Memory B cell (primary cell): ENCODE measurements at regions not wholly inside any gene's neighbourhood (a gene's known extent, or its start where the extent isn't known, plus 50 kb on each side); places are given as distances from the start of the nearest gene placed in this dataset.

Source experiments
- ATAC-seq: fragments of 150-1000 bp; cut with Tn5 transposase; 2 replicates; pipeline ENCODE4 v1.10.0; 2021; ENCODE audit warnings: low read depth, mild to moderate bottlenecking, moderate library complexity
- DNase-seq, 2 donors: peaks; one replicate each; pipeline ENCODE4 v3.0.0; 2022; ENCODE audit warnings: low spot score in 2 of 2
- H3K27ac Mint-ChIP-seq: one replicate; pipeline ENCODE4 v1.8.0; 2022; ENCODE audit warnings: mild to moderate bottlenecking, moderate library complexity, mixed read lengths
- H3K27me3 Mint-ChIP-seq: one replicate; pipeline ENCODE4 v1.8.0; 2022; ENCODE audit warnings: mixed read lengths
- H3K36me3 Mint-ChIP-seq: one replicate; pipeline ENCODE4 v1.8.0; 2022; ENCODE audit warnings: mild to moderate bottlenecking, mixed read lengths
- H3K4me1 Mint-ChIP-seq: one replicate; pipeline ENCODE4 v1.8.0; 2022; ENCODE audit warnings: mixed read lengths
- H3K4me3 Mint-ChIP-seq: one replicate; pipeline ENCODE4 v1.8.0; 2022; ENCODE audit warnings: mild to moderate bottlenecking, moderate library complexity, mixed read lengths
- H3K9me3 Mint-ChIP-seq: one replicate; pipeline ENCODE4 v1.8.0; 2022; ENCODE audit warnings: mixed read lengths

DNA sequence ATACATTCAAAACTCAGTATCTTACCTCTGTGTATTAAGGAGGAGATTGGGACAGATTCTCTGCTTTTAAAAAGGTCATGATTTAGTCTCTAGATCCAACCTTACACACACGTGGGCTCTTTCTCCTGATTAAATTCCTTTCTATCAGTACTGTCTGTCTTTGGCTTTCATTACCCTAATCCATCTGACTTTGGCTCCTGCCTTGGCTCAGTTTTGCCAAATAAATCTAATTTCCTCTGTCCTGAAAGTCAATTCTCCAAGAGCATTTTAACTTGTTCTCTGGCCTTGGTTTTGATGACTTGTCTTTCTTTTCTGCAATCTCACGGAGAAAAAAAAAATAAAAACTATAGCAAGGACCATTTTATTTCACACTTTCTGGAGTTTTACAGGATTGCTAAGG, 176.6 kb upstream of the PDGFD start:
- H3K9me3 Mint-ChIP-seq: no peaks in the 10 kb centered on the region
- H3K27ac Mint-ChIP-seq: no peak overlapping the region
- DNase-seq (no peak), ATAC-seq (no peak)
- H3K27me3 Mint-ChIP-seq: no peaks in the 10 kb centered on the region
- no peaks in the 10 kb centered on the region for H3K36me3 Mint-ChIP-seq
- peaks cover 3% of the 10 kb centered on the region for H3K4me1 Mint-ChIP-seq
- H3K4me3 Mint-ChIP-seq: no peak overlapping the region

DNA sequence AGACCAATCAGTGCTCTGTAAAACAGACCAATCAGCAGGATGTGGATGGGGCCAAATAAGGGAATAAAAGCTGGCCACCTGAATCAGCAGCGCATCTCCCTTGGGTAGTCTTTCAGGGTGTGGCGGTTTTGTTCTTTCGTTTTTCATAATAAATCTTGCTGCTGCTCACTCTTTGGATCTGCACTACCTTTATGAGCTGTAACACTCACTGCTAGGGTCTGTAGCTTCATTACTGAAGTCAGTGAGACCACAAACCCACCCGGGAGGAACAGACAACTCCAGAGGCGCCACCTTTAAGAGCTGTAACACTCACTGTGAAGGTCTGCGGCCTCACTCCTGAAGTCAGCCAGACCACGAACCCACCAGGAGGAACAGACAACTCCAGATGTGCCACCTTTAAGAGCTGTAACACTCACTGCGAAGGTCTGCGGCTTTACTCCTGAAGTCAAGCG, 175.5 kb upstream of the PDGFD start:
- Mint-ChIP-seq H3K9me3 (no peaks in the 10 kb centered on the region), H3K36me3 (no peaks in the 10 kb centered on the region), H3K27me3 (peaks cover 1% of the 10 kb centered on the region), H3K4me3 (peak overlapping the region; percentile 69), H3K4me1 (peaks cover 3% of the 10 kb centered on the region), H3K27ac (peak overlapping the region; percentile 56)
- DNase-seq (no peak), ATAC-seq (peak; percentile 69)

DNA sequence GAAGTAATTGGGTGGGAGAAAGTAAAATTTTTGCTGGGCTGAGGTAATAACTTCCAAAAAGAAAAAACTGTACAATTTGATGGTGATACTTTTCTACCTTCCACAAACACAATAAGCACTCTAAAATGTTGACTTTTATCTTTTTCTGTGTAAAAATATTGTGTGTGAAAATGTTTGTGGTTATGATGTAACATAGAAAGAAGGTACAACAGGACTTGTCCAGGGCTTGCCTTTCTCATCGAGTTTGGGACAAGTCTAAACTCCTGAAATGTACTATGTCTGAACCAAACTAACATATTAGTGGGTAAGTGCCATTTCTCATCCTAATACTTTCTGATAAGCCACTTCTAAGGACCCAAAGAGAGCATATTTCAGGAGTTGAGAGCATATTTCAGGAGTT, 174.2 kb upstream of the PDGFD start:
- Mint-ChIP-seq H3K4me1 (peaks cover 3% of the 10 kb centered on the region), H3K27me3 (peaks cover 1% of the 10 kb centered on the region)
- DNase-seq: no peak

DNA sequence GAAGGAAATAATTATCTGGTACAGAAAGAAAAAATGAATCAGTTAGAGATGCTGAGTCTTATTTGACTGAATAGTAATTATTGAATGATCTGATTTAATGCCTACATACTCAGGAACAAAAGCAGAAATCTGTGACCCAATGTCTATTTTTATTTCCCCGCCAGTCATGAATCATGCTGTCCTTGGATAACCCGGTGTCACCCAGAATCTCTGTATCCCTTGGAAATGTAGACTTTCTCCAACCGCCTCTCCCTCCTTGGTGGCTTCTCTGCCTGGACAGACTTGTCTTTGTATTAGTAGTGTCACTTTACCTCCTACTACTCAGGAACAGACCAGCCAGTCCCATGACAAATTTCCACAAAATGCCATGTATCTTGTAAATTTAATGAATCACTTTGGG, 173.3 kb upstream of the PDGFD start:
- ATAC-seq (no peak), DNase-seq (no peak)
- Mint-ChIP-seq H3K4me3 (no peak overlapping the region), H3K9me3 (no peaks in the 10 kb centered on the region), H3K36me3 (no peaks in the 10 kb centered on the region), H3K27ac (no peak overlapping the region), H3K27me3 (peaks cover 1% of the 10 kb centered on the region), H3K4me1 (peaks cover 3% of the 10 kb centered on the region)

More for the DNA sequence above, 174.2 kb upstream of the PDGFD start:
- ATAC-seq: no peak
- H3K27ac Mint-ChIP-seq: no peak overlapping the region
- H3K9me3 Mint-ChIP-seq: no peaks in the 10 kb centered on the region
- no peak overlapping the region for H3K4me3 Mint-ChIP-seq
- H3K36me3 Mint-ChIP-seq: no peaks in the 10 kb centered on the region

DNA sequence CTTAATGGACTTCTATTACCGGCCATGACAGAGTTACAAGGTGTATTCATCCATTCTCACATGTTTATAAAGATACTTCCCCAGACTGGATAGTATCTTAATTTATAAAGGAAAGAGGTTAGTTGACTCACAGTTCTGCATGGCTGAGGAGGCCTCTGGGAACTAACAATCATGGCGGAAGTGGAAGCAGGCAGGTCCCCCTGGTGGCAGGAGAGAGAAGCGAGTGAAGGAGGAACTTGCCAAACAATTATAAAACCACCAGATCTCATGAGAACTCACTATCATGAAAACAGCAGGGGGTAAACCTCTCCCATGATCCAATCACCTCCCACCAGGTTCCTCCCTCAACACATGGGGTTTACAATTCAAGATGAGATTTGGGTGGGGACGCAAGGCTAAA, 170.0 kb upstream of the PDGFD start:
- Mint-ChIP-seq H3K9me3 (no peaks in the 10 kb centered on the region), H3K27ac (no peak overlapping the region), H3K36me3 (no peaks in the 10 kb centered on the region), H3K4me3 (no peak overlapping the region), H3K27me3 (peaks cover 1% of the 10 kb centered on the region), H3K4me1 (no peaks in the 10 kb centered on the region)
- no peak for ATAC-seq
- DNase-seq: no peak

DNA sequence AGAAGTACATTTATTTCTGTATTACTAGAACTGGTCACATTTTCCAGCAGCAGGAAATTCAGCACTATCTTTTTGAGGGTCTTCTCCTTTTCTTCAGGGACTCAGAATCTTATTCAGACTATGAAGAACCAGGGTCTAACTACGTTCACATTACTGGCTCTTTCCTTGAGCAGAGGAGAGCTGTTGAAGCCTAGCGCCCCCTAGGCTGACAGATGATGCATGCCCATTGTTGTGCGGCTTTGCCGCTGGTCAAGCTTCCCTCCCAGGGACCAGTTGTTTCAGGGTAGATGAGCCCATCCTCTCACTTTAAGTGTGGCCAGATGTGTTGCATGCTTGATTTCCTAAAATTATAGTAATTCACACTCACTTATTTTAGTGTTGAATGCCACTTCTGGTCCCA, 168.2 kb upstream of the PDGFD start:
- no peak for DNase-seq
- no peaks in the 10 kb centered on the region for H3K36me3 Mint-ChIP-seq
- ATAC-seq: no peak
- no peaks in the 10 kb centered on the region for H3K9me3 Mint-ChIP-seq
- H3K27ac Mint-ChIP-seq: no peak overlapping the region
- no peak overlapping the region for H3K4me3 Mint-ChIP-seq
- H3K27me3 Mint-ChIP-seq: peaks cover 1% of the 10 kb centered on the region
- H3K4me1 Mint-ChIP-seq: no peaks in the 10 kb centered on the region

DNA sequence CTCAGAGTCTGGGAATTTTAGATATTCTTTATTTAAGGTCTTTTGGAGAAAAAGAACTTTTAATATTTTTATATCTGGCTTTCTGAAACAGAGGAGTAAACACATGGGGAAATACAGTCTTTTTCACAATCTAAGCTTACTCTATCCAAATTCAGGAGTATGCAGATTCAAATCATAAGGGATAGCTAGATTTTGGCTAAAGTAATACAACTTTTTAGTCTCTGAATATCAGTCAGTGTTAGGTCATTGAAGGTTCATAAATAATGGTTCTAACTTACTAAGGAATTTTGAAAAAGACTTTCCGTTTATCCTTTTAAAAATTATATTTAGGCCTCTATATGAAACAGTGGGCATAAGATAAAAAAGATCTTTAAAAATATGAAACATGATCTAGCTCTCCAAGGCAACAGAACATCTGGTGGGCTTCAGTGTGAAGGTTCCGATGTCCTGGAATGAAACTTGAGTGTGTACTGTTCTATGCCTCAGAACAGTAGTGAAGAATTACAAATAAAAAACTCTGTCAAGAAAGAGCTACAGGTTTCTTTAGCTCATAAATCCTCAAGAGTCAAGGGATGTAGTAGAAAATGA, 165.2 kb upstream of the PDGFD start:
- no peak overlapping the region for H3K27ac Mint-ChIP-seq
- H3K9me3 Mint-ChIP-seq: peaks cover 1% of the 10 kb centered on the region
- no peak for ATAC-seq
- H3K27me3 Mint-ChIP-seq: no peaks in the 10 kb centered on the region
- no peak for DNase-seq
- H3K4me1 Mint-ChIP-seq: no peaks in the 10 kb centered on the region
- no peaks in the 10 kb centered on the region for H3K36me3 Mint-ChIP-seq
- H3K4me3 Mint-ChIP-seq: no peak overlapping the region

DNA sequence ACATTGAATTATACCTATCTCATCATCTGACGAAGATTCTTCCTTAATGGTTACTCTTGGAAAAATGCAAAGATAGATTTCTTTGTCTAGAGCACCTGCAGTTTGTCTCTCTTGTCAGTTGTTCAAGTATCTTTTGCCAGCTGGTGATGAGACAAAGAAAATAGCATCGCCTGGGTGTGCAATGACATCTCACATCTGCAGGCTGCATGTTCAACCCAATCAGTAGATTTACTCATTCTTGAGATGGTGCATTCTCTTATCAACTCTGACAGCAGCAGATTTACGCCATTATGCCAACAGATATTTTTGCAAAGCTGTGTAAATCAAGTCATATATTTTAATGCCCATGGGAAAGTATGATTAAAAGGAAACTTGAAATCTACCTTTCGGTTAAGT, 164.6 kb upstream of the PDGFD start:
- H3K36me3 Mint-ChIP-seq: no peaks in the 10 kb centered on the region
- no peaks in the 10 kb centered on the region for H3K27me3 Mint-ChIP-seq
- no peaks in the 10 kb centered on the region for H3K4me1 Mint-ChIP-seq
- H3K9me3 Mint-ChIP-seq: peaks cover 1% of the 10 kb centered on the region
- no peak overlapping the region for H3K4me3 Mint-ChIP-seq
- DNase-seq (no peak), ATAC-seq (no peak)
- no peak overlapping the region for H3K27ac Mint-ChIP-seq

DNA sequence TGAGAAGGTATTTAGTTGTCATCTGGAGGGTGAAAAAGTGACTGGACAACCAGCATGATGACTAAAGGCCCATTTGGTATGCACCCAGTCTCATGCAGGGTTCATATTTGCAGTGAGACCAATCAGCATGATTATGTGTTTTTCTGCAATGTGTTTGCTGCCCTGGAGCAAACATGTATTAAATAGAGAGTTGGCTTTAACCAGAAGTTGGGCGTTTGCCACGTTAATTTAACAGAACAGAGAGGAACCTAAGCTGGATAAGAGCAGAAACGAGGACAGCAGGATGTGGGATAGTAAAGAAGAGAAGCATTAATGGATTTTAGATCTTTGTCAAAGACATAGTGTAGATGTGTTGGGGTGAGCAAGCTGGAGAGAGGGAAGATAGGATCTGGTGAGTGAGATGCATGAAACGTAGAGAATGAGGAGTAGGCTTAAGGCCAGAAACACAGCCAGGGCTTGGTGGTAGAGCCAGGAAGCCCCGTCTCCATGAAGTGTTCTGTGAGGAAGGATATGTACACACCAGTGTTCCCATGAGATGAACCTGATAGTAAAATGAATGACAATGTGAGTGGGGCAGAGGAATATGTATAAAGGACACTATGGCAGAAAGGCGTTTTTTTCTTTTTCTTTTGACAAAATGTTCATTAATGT, 164.0 kb upstream of the PDGFD start:
- Mint-ChIP-seq H3K27me3 (no peaks in the 10 kb centered on the region), H3K9me3 (peaks cover 1% of the 10 kb centered on the region), H3K27ac (no peak overlapping the region), H3K4me1 (no peaks in the 10 kb centered on the region), H3K4me3 (no peak overlapping the region), H3K36me3 (no peaks in the 10 kb centered on the region)
- ATAC-seq (no peak), DNase-seq (no peak)

DNA sequence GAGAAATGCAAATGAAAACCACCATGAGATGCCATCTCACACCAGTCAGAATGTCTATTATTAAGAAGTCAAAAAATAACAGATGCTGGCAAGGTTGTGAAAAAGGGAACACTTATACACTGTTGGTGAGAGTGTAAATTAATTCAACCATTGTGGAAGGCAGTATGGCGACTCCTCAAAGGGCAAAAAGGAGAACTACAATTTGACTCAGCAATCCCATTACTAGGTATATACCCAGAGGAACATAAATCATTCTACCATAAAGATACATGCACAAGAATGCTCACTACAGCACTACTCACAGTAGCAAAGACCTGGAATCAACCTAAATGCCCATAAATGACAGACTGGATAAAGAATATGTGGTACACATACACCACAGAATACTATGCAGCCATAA, 161.1 kb upstream of the PDGFD start:
- H3K4me3 Mint-ChIP-seq: no peak overlapping the region
- DNase-seq (no peak), ATAC-seq (no peak)
- H3K4me1 Mint-ChIP-seq: no peaks in the 10 kb centered on the region
- no peak overlapping the region for H3K27ac Mint-ChIP-seq
- H3K27me3 Mint-ChIP-seq: no peaks in the 10 kb centered on the region
- no peaks in the 10 kb centered on the region for H3K36me3 Mint-ChIP-seq
- peaks cover 1% of the 10 kb centered on the region for H3K9me3 Mint-ChIP-seq

DNA sequence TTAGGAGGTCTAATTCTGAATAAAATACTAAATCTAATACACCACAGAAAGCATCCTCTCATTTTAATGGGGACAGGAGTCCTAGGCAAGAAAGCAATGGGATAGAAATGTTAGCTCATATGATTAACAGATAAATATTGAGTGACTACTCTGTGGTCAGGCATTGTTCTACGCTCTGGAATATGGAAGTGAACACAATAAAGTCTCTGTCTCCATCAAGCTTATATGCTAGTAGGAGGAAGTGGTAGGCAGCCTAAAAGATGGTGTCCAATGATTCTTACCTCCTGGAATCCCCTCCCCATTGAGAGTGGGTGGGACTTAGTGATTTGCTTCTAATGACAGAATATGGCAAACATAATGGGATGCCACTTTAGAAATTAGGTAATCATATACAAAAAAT, 160.3 kb upstream of the PDGFD start:
- no peaks in the 10 kb centered on the region for H3K36me3 Mint-ChIP-seq
- no peak for DNase-seq
- H3K4me3 Mint-ChIP-seq: no peak overlapping the region
- H3K27me3 Mint-ChIP-seq: no peaks in the 10 kb centered on the region
- no peaks in the 10 kb centered on the region for H3K4me1 Mint-ChIP-seq
- peaks cover 1% of the 10 kb centered on the region for H3K9me3 Mint-ChIP-seq
- no peak overlapping the region for H3K27ac Mint-ChIP-seq
- ATAC-seq: no peak

DNA sequence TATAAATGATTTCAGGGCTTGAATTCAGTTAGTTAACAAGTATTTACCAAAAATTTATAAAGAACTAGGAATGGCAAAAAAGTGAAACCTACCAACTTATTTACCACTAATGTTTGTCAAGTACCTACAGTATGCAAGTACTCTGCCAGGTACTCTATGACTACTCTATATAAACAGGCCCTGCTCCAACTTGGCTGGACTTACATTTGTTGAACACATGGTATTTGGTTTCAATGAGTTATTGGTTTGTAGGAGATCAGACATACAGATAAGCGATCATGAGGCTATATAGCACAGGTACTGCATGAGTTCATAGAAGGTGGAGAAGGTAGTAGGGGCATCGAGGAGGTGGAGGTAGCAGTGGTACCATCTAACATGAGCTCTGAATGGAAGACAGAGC, 159.9 kb upstream of the PDGFD start:
- no peaks in the 10 kb centered on the region for H3K27me3 Mint-ChIP-seq
- H3K4me1 Mint-ChIP-seq: no peaks in the 10 kb centered on the region
- no peaks in the 10 kb centered on the region for H3K36me3 Mint-ChIP-seq
- ATAC-seq (no peak), DNase-seq (no peak)
- no peak overlapping the region for H3K4me3 Mint-ChIP-seq
- no peak overlapping the region for H3K27ac Mint-ChIP-seq
- H3K9me3 Mint-ChIP-seq: peaks cover 1% of the 10 kb centered on the region

DNA sequence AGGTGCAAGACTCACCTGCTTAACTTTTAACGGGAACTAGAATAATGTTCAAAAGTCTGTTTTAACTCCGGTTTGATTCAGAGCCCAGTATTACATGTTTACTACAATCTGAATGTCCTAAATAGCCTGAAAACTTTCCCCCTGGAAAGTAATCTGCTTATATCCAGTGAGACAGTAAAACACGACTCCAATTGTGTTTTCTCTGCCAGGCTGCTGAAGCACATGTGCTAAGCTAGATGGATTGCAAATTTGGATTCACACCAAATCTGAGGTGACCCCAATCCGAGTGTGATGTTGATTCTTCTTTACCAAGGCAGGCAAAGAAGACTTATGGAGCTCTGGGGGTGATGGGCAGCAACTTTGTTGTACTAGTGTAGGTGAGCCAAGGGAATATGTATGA, 158.7 kb upstream of the PDGFD start:
- H3K4me3 Mint-ChIP-seq: no peak overlapping the region
- DNase-seq: no peak
- H3K27ac Mint-ChIP-seq: no peak overlapping the region
- H3K36me3 Mint-ChIP-seq: no peaks in the 10 kb centered on the region
- H3K27me3 Mint-ChIP-seq: no peaks in the 10 kb centered on the region
- peaks cover 1% of the 10 kb centered on the region for H3K9me3 Mint-ChIP-seq
- ATAC-seq: no peak
- H3K4me1 Mint-ChIP-seq: no peaks in the 10 kb centered on the region

DNA sequence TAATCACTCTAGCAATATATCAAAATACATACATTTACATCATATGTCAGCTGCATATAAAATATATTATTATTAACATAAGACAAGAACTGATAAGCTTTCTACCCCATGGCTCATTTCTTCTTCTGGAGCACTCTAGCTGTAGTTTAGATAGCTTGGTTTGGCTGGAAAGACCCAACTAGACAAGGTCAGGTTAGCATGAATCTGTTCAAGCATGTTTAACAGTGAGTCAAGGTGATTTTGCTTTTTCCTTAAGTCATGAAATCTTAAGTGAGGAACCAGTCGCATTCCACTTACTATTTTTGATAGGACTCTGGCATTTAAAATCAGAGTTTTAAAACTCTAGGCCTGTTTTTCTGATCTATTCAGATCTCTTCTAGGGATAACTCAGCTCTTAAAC, 157.0 kb upstream of the PDGFD start:
- ATAC-seq: no peak
- peaks cover 1% of the 10 kb centered on the region for H3K9me3 Mint-ChIP-seq
- no peaks in the 10 kb centered on the region for H3K4me1 Mint-ChIP-seq
- H3K27ac Mint-ChIP-seq: no peak overlapping the region
- peaks cover 2% of the 10 kb centered on the region for H3K27me3 Mint-ChIP-seq
- DNase-seq: no peak
- no peaks in the 10 kb centered on the region for H3K36me3 Mint-ChIP-seq
- no peak overlapping the region for H3K4me3 Mint-ChIP-seq

DNA sequence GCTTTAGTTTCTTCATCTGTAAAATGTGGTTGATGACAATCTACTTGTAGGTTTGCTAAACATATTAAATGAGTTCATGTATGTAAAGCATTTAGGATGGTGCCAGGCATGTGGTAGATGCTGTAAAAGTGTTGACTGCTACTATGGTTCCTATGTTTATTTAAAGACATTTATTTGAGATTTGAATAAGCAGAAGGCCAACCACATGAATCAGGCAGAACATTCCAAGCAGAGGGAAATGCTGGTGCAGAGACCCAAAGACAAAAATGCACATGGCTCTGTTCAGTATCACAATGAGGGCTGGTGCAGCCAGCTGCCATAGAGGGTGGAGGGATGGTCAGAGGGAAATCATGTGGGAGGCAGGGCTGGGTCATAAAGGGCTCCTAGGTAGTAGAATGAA, 156.2 kb upstream of the PDGFD start:
- peaks cover 2% of the 10 kb centered on the region for H3K27me3 Mint-ChIP-seq
- no peaks in the 10 kb centered on the region for H3K9me3 Mint-ChIP-seq
- no peak overlapping the region for H3K4me3 Mint-ChIP-seq
- H3K36me3 Mint-ChIP-seq: no peaks in the 10 kb centered on the region
- ATAC-seq (no peak), DNase-seq (no peak)
- no peak overlapping the region for H3K27ac Mint-ChIP-seq
- no peaks in the 10 kb centered on the region for H3K4me1 Mint-ChIP-seq
